ENCODE measurements at regions not wholly inside any gene's neighbourhood (a gene's known extent, or its start where the extent isn't known, plus 50 kb on each side); places are given as distances from the start of the nearest gene placed in this dataset.

GRCh38 chr15:70257573-70258248, 160.0 kb upstream of the TLE3 start:
- DNase-seq = no peak

GRCh38 chr15:70257047-70257446, 159.3 kb upstream of the TLE3 start:
- DNase-seq = no peak

- DNase-seq = peak; percentile 62
These were observed 156.7 kb upstream of the TLE3 start for GRCh38 chr15:70254311-70254869.

- DNase-seq = no peak
These were observed 155.9 kb upstream of the TLE3 start for GRCh38 chr15:70253461-70254156.

- no peak for DNase-seq
These were observed 155.2 kb upstream of the TLE3 start for GRCh38 chr15:70252951-70253320.

- peak; percentile 23 for DNase-seq
These were observed 154.6 kb upstream of the TLE3 start for GRCh38 chr15:70252056-70252950.

- DNase-seq = peak; percentile 16
These were observed 153.7 kb upstream of the TLE3 start for GRCh38 chr15:70251246-70251990.

GRCh38 chr15:70250208-70251201, 152.8 kb upstream of the TLE3 start:
- peak; percentile 73 for DNase-seq

- DNase-seq = peak; percentile 4
These were observed 151.9 kb upstream of the TLE3 start for GRCh38 chr15:70249616-70250015.

GRCh38 chr15:70248116-70249025, 150.7 kb upstream of the TLE3 start:
- DNase-seq = peak; percentile 23

- peak; percentile 9 for DNase-seq
These were observed 149.6 kb upstream of the TLE3 start for GRCh38 chr15:70247281-70247680.

- DNase-seq = peak; percentile 6
These were observed 149.0 kb upstream of the TLE3 start for GRCh38 chr15:70246623-70247220.

GRCh38 chr15:70245932-70246622, 148.4 kb upstream of the TLE3 start:
- DNase-seq = peak; percentile 24

GRCh38 chr15:70244978-70245542, 147.3 kb upstream of the TLE3 start:
- DNase-seq = peak; percentile 12

- peak; percentile 43 for DNase-seq
These were observed 146.2 kb upstream of the TLE3 start for GRCh38 chr15:70243686-70244540.

- DNase-seq = peak; percentile 27
These were observed 145.4 kb upstream of the TLE3 start for GRCh38 chr15:70242951-70243685.

Measured in femur (tissue), 1 donor.